ENCODE measurements at regions not wholly inside any gene's neighbourhood (a gene's known extent, or its start where the extent isn't known, plus 50 kb on each side); places are given as distances from the start of the nearest gene placed in this dataset.

DNA sequence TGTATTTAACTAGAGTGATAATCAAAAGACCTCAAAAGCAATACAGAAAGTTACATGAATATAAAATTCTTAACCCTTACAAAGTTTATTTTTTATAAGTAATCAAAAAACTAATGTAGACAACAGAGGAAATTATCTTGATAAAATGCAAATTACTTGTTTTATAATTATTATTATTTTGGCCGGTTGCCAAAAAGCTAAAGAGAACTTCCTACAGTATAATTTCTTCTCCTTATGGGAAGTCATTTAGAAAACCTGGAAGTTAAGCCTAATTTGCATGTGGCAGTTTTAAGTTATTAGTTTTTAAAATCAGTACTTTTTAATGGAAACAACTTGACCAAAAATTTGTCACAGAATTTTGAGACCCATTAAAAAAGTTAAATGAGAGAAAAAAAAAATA, 621.3 kb upstream of the PCDH10 start:
- DNase-seq (ENCODE audit: low read depth) = no peak

DNA sequence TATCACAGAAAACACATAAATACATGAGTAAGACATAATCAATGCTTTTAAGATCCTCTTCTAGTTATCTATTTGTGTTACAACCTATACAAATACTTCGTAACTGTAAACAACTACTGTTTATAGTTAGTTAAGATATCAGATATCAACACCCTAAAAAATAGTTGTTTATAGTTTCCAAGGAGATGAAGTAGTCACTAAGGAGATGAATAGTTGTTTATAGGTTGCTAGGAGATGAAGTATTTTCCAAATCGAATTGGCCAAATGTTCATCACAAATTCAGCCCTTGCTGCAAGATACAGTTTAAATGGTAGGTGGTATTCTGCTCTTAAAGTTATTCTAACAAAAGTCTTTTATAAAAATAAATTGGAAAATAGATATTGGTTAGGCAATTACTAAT, 618.2 kb upstream of the PCDH10 start:
- DNase-seq (ENCODE audit: low read depth) = no peak

DNA sequence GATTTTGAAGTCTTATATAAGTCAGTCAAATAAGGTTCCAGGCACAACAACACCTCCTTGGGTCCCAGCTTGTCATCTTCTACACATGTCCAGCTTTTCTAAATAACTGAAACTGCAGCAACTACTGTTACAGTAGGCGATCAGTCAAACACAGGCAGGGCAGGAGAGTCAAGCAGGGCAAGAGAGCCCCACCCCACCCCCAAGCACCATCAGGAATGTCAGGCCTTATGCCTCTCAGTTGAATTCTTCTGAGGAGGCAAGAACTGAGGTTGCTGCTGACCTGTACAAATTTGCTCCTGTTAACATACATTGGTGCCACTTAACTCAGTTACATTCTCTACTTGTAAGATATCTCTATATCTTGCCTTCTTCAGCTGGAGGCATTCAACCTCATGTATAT, 608.8 kb upstream of the PCDH10 start:
- no peak for DNase-seq (ENCODE audit: low read depth)

DNA sequence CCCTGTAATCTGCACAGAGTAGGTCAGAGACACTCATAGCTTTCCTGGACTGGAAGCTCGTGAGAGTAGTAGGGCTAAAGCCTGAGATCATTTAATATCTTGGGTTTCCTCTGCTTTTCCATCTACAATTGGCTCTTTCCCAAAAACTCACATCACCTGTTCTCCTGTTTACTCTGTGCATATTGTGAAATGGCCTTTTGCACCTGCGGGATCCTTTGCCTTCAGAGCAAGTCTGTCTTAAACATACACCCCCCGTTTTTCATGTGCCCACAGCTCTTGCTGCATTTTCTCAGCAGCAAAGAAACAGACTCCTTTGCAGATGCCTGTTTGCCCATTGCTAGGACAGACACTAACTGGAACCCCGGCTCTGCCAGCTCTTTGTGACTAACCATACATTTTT, 608.3 kb upstream of the PCDH10 start:
- no peak for DNase-seq (ENCODE audit: low read depth)

DNA sequence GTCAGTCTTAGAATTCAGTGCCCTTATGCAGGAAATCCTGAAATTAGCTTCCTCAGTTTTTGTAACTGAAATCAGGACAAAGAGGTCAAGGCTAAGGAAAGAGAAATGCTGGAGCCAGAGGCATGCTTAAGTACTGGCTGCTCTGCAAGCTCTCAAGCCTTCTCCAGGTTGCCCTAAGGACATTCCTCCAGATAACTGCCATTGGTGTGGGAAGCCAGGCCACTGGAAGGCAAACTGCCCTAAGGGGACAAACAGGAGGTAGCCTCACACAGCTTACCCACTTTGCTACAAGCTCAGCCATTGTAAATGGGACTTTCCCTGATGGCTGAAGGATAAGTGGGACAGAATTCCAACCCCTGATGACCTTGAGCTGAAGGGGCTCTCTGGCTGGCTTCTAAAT, 606.9 kb upstream of the PCDH10 start:
- no peak for DNase-seq (ENCODE audit: low read depth)

DNA sequence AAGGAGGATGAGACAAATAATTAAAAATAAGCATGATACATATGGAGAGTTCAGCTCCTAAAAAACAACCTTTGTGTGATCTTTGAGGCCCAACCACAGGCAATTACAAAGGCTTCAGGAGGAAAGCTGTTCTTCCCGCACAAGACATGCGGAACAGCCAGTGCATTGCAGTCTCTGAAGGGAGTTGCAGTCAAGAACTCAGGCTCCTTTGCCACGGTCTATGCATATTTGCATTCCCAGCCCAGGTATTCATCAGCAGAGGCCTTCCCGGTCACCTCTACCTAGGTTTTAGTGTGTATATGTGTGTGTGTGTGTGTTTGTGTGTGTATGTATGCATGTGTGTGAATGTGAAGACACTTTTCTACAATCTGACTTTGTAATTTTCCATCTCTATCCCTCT, 600.6 kb upstream of the PCDH10 start:
- DNase-seq (ENCODE audit: low read depth) = no peak

DNA sequence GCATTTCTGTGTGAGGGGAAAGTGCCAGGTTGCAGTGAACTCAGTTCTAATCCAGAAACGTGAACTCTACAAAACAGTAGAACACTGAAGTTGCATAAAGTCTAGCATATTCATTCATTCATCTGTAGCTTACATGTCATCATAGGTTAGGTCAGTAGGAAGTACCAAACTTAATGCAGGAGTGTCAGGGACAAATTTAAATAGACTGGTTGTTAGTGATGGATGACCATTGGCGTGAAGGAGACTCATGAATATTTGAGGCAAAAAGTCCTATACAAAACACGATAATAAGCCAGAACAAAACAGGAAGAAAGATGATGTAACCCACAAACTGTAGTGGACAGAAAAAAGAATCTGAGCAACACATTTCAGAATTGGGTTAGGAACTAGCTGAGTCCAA, 592.8 kb upstream of the PCDH10 start:
- no peak for DNase-seq (ENCODE audit: low read depth)

DNA sequence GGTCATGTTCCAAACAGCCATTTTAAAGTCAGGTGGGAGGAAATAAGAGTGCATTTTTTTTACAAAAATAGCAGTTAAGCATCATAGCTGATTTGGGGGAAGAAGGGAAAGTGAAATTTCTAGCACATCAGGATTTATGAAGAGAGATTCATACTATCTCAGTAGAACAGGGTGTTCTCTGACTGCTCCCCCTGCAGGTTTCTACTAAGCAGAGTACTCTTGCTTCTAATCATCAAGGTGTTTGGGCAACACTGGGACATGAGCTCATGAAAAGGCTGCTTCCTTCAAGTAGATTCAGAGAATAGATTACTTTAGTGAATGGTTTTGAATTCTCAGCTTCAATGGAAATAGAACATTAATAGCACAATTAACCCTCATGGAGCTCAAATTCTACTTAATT, 591.4 kb upstream of the PCDH10 start:
- no peak for DNase-seq (ENCODE audit: low read depth)

DNA sequence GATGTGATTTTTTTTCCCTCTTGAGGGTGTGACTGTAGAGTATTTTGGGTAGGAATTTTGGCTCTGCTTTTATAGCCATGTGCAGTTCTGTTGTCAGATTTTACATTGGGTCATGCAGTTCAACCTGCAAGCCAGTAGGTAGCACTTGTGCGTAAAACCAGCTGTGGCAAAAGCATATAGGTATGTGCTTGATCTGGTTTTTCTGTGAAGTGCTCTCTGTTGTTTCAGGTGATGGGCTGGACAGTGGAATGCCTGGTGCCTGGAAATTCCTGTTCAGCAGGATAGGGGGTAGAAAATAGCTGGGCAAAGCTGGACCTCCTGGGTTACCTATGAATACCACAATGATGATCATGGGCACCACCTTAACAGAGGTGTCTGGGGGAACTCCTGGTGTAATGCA, 584.2 kb upstream of the PCDH10 start:
- no peak for DNase-seq (ENCODE audit: low read depth)

DNA sequence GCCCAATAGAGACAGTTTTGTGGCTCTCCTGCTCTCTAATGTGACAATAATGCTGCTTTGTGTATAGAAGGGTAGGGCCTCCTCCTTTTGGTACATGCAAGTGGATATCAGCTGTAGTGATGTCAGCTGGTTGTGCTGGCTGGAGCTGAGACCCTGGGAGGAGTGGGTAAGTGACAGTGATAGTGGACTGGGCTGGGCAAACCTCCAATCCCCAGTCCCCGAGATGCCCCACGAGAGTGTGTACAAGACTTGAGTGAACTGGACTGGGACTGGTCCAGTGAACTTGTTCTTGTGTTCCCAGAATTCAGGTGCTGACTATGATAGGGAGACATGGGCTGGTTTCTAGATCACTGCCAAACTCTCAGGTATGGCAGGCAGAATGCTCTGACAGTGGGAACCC, 583.6 kb upstream of the PCDH10 start:
- no peak for DNase-seq (ENCODE audit: low read depth)

DNA sequence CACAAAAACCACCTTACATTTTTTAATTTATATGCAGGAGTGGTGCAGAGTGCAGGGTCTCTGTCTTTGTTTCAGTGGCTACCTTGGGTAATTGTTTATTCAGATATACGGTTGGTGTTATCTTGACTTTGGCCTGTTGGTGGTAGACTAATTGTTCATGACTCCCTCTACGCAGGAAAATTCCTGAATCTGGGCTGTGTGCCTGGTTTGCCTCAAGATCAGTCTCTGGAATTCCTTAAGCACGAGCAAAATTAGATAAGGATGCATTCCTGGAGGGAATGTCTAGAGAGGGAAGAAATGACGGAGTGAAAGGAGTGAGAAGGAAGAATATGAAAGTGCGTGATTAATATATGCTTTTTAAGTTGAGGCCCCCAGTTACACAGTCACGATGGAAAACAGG, 576.9 kb upstream of the PCDH10 start:
- DNase-seq (ENCODE audit: low read depth) = peak; percentile 43

DNA sequence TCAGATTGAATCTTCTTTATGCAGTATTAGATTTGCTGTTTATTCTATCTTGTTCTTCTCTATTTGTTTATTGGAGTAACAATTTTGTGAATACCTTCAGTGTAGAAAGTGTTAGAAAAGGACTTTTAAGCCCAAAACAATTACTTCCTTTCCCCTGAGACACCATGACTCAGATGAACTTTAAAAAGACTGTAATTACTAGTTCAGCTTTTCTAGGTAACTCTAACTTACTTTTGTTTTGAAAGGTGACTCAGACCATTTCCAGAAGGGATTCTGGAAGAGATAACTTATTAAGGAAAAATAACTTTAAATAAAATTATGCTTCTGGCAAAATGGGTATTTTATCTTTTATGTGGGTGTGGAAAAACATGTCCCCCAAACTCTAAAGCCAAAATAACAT, 561.5 kb upstream of the PCDH10 start:
- DNase-seq (ENCODE audit: low read depth) = peak; percentile 33

DNA sequence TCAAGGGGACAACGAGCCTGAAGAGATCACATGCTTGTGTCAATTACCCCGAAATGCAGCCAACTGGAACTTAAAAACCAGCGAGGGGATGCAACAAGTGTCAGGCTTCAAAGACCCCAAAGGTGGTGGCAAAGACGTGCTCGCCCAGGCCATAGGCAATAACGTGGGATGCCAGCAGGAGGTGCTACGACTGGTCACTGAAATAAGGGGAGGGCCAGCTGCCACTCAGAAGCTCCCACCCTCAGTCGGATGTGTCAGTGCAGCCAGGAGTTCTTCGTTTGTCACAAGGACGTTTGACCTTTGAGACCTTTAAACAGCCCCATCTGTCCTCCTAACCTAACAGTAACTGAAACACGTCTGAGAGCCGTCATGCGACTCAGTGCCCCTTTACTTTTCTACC, 556.8 kb upstream of the PCDH10 start:
- no peak for DNase-seq (ENCODE audit: low read depth)

DNA sequence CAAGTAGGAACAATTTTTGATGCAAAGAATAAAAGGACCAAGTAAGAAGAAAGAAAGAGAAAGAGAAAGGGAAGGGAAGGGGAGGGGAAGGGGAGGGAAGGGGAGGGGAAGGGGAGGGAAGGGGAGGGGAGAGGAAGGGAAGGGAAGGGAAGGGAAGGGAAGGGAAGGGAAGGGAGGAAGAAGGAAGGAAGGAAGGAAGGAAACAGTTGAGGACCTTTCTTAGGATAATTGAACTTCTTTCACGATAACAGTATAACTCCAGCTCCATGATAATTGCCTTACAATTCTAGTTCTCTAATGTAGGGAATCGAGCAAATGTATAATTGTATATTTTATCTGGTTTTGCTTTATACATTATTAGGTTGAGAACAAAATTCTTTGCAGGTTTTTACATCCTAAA, 556.2 kb upstream of the PCDH10 start:
- no peak for DNase-seq (ENCODE audit: low read depth)

DNA sequence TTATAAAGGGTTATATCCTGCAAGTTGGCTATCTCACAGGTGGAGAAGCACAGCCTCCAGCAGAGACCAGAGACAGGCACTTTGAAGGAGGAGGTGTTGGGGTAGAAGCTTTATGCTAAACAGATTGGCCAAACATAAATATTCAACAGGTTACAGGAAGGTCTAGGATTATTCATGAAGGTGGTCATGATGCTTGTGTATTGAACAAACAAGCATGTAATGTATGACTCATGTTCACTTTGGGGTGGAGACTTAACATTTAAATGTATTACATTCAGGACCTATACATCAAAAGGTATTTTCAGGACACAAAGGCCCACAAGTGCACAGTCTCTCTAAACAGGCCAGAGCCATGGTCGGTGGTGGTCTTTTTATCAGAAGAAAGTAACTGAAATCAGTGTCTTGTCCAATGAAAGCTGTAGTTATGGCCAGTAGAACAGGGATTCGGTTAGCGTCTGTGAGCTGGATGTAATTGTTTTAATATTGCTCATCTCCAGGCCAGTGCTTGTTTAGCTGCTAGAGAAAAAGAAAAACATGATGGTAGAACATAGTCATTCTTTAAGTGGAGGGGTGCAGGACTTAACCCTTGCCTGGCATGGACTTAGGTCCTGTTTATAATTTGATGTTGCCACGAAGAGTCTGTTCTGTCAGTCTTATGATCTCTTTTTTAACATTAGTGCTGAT, 555.2 kb upstream of the PCDH10 start:
- peak; percentile 26 for DNase-seq (ENCODE audit: low read depth)

DNA sequence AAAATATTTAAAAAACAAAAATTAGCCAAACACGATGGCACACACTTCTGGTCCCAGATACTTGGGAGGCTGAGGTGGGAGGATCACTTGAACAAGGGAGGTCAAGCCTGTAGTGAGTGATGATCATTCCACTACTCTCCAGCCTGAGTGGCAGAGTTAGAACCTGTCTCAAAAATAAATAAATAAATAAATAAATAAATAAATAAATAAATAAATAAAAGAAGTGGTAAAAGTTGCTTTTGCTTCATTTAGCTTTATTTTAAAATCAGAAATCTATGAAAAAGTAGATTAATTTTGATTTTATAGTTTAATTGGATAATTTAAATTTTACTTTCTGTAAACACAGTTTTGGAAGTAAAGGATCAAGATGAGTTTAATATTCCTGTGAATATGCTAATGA, 552.9 kb upstream of the PCDH10 start:
- DNase-seq (ENCODE audit: low read depth) = no peak

DNA sequence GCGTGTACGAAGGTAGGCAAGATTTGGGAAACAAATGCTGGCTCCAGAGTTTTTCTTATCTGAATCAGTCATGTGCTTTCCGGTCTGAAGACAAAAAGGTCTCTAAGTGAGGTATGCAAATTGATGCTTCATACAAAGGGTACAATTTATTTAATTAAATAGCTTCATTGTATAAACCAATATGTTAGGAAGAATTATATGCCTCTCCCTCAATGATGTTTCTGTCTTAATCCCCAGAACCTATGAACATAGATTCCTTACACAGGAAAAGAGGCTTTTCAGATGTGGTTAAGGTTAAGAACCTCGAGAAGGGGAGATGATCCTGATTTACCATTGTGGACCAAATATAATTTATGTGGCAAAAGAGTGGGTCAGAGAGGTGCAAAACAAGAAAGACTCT, 543.5 kb upstream of the PCDH10 start:
- no peak for DNase-seq (ENCODE audit: low read depth)

DNA sequence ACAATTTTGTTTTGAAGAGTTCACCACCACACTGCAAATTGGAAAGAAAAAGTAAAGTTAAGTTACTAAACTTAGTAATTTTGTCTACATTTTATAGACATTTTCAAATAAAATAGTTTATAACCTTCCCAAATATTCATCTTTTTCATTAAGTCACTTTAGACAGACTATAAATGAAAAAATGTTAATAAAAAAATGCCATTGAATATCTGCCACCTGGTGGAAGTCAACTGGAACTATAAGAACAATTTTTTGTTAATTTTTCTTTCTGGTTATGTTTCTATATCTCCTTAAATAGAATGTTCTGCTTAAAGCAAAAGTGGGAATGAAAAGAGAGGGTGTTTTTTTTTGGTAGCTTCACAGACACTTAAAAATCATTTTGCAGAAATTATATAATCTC, 534.4 kb upstream of the PCDH10 start:
- DNase-seq (ENCODE audit: low read depth) = no peak

DNA sequence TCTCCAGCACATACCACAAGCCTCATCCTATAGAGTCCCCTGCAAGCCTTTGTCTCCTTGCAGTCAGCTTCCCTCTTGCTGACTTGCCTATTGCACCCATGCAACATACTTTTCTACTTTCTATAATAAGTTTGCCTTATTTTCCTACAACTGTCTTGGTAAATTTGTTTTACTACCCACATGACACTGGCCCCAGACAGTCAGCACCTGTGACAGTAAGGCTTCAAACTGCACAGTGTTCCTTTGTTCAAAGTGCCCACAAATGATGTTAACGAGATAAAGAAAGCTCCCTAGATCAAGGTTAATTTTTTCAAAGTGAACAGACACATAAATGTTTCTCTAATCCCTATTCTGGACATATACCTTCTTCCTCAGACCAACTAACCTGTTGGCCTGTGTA, 529.1 kb upstream of the PCDH10 start:
- DNase-seq (ENCODE audit: low read depth) = no peak

DNA sequence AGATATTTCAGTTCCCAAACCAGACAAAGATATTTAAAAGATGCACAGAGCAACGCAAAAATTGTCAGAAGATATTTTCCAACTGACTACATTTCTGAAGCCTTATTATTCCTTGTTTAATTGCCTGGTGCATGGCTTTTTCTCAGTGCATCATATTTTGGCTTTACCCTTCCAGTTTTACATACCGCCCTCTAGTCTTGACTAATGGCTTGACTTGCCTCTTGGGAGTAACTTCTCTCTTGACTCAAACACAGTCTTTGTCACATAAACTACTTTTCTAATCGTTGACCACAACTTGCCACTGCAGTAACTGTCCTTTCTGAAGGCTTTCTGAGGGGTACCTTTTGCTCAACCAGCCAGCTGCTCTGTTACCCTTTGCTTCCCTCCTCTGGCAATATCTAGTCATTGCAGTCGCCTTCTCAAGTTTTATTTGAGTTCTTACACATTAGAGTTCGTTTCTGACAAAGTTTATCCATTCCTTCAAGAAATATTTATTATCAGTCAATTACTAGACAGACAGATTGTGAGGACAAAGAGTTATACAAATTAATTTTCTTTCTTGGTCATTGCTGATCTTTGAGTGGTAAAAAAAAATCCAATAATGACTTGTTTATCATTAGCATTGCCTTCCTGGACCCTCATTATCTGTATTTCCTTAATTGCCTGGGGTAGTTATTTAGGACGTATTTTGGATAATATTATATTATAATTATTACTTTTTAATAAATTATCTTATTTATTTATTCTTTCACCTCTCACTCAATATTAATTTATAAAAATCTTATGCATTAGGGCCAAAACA, 506.9 kb upstream of the PCDH10 start:
- peak; percentile 47 for DNase-seq (ENCODE audit: low read depth)

DNA sequence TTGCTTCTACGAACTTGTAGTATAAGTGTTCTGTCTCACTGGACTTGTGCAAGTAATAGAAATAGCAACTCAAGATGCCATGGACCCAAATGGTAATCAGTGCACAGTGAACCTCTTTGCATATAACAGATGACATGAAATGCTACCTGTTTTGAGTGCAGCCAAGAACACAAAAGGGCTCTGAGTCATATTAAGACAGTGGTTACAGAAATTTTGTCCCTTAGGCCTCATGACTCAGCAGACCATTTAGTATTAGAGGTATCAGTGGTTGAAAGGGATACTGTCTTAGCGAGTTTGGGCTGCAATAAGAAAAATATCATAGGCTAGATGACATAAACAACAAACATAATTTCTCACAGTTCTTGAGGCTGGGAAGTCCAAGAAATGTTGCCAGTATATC, 502.9 kb upstream of the PCDH10 start:
- DNase-seq (ENCODE audit: low read depth) = peak; percentile 40

DNA sequence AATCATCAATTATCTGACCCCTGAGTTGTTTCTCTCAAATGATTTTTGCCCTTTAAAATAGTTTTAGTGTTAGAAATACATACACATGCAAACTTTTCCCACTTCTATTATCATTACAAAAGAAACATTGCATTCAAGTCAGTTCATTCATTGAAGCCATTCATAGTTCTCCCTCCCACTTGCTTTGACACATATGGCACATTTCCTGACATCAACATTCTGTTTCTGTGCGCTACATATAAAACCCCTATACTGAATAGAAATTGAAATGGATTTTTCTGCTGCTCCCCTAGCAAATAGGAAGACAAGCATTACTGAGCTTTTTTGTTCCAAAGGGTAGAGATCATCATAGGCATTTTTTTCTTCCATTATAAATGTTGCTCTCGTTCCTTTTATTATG, 497.9 kb upstream of the PCDH10 start:
- no peak for DNase-seq (ENCODE audit: low read depth)

DNA sequence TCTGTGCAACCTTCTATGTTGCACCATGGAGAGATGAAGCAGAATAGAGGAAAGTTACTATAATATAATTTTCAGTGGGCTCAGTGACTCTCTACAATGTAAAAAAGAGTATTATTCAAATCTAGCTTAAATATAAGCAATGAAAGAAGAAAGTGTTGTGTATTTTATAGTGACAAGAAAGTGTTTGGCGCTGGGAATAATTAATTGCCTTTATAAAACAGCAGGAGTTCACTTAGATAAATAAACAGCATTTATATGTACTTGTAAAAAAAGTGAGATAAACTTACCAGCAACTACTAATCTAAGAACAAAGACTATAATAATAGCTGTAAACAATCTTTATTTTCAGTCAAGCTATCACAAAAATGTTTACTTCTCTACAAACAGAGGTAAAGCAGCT, 488.9 kb upstream of the PCDH10 start:
- DNase-seq (ENCODE audit: low read depth) = no peak
